Stimulated activated CD8-positive, alpha-beta memory T cell treated with anti-CD3 and anti-CD28 coated beads, Interleukin-15, amount 100 ng/mL, for 48 hours (primary cell): ENCODE measurements at regions not wholly inside any gene's neighbourhood (a gene's known extent, or its start where the extent isn't known, plus 50 kb on each side); places are given as distances from the start of the nearest gene placed in this dataset.

ENCODE experiments used
- DNase-seq, 2 donors: peaks; one replicate each; pipeline ENCODE4 v3.0.0-alpha.2; 2020; ENCODE audit warnings: low read depth in 2 of 2

- no peak for DNase-seq
These were observed 566.3 kb downstream of the TCERG1L start for GRCh38 chr10:130745251-130745650.

GRCh38 chr10:130745821-130746220 is 565.7 kb downstream of the TCERG1L start:
- DNase-seq = no peak

- DNase-seq = no peak
These were observed 565.2 kb downstream of the TCERG1L start for GRCh38 chr10:130746311-130746710.

GRCh38 chr10:130747356-130747755 is 564.2 kb downstream of the TCERG1L start:
- DNase-seq = no peak

GRCh38 chr10:130747946-130748345 is 563.6 kb downstream of the TCERG1L start:
- DNase-seq = no peak

- no peak for DNase-seq
These were observed 563.0 kb downstream of the TCERG1L start for GRCh38 chr10:130748409-130749057.

- no peak for DNase-seq
These were observed 561.6 kb downstream of the TCERG1L start for GRCh38 chr10:130749911-130750310.

GRCh38 chr10:130750441-130750840 is 561.1 kb downstream of the TCERG1L start:
- no peak for DNase-seq

- DNase-seq = no peak
These were observed 560.2 kb downstream of the TCERG1L start for GRCh38 chr10:130751106-130751840.

GRCh38 chr10:130751851-130752250 is 559.7 kb downstream of the TCERG1L start:
- DNase-seq = no peak

- DNase-seq = no peak
These were observed 554.9 kb downstream of the TCERG1L start for GRCh38 chr10:130756651-130757050.

GRCh38 chr10:130757271-130757670 is 554.2 kb downstream of the TCERG1L start:
- DNase-seq = no peak

- no peak for DNase-seq
These were observed 553.6 kb downstream of the TCERG1L start for GRCh38 chr10:130757821-130758489.

GRCh38 chr10:130758529-130758928 is 553.0 kb downstream of the TCERG1L start:
- DNase-seq = no peak

- no peak for DNase-seq
These were observed 550.4 kb downstream of the TCERG1L start for GRCh38 chr10:130761032-130761575.

GRCh38 chr10:130761788-130762301 is 549.7 kb downstream of the TCERG1L start:
- no peak for DNase-seq

- no peak for DNase-seq
These were observed 549.0 kb downstream of the TCERG1L start for GRCh38 chr10:130762491-130762890.

GRCh38 chr10:130763071-130763470 is 548.5 kb downstream of the TCERG1L start:
- DNase-seq = no peak

- DNase-seq = no peak
These were observed 548.0 kb downstream of the TCERG1L start for GRCh38 chr10:130763491-130763890.

- DNase-seq = no peak
These were observed 546.9 kb downstream of the TCERG1L start for GRCh38 chr10:130764651-130765050.

GRCh38 chr10:130766071-130766470 is 545.5 kb downstream of the TCERG1L start:
- no peak for DNase-seq

- DNase-seq = no peak
These were observed 544.3 kb downstream of the TCERG1L start for GRCh38 chr10:130767116-130767730.
